Right lobe of liver (tissue), 4 donors: ENCODE measurements at regions not wholly inside any gene's neighbourhood (a gene's known extent, or its start where the extent isn't known, plus 50 kb on each side); places are given as distances from the start of the nearest gene placed in this dataset.

Experiments
- POLR2A ChIP-seq: fragments of 450-650 bp; IDR thresholded peaks from one replicate; pipeline ENCODE4 v1.6.1; 2017; ENCODE audit warnings: antibody characterized with exemption, mild to moderate bottlenecking
- TF ChIP-seq, protein P1 (sequence below), 4 donors: fragments of 200-600 bp in 3 of 4; fragments of 450-650 bp in 1 of 4; IDR thresholded peaks; one replicate each; pipeline versions ENCODE4 v1.5.1 to v1.8.0; 2016 to 2022; ENCODE audit warnings: antibody characterized with exemption in 4 of 4, mild to moderate bottlenecking in 2 of 4
- donor health status: DM: no; HTN: no; CAD: no.
- donor health status: DM: no; HTN: no; CAD: no.
- donor health status: DM: no; HTN: yes; CAD: no.

DNA sequence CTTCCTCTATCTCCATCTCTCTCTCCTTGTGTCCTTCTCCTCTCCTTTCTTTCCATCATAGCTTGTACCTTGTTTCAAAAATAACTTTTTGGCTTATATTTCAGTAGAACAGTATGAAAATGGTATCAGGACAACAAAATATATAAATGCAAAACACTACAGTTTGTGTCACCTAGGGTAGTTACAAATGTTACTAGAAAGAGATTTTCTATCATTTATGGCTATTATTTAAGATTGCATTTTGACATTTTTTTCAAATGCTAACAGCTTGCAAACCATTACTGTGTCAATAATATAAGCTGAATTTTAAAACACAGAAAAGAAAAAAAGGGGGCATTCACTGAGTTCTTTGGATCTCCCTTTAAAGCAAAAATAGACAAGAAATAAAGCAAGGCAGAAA, 392.3 kb upstream of the LRRC4C start:
- TF ChIP-seq, protein P1, sequence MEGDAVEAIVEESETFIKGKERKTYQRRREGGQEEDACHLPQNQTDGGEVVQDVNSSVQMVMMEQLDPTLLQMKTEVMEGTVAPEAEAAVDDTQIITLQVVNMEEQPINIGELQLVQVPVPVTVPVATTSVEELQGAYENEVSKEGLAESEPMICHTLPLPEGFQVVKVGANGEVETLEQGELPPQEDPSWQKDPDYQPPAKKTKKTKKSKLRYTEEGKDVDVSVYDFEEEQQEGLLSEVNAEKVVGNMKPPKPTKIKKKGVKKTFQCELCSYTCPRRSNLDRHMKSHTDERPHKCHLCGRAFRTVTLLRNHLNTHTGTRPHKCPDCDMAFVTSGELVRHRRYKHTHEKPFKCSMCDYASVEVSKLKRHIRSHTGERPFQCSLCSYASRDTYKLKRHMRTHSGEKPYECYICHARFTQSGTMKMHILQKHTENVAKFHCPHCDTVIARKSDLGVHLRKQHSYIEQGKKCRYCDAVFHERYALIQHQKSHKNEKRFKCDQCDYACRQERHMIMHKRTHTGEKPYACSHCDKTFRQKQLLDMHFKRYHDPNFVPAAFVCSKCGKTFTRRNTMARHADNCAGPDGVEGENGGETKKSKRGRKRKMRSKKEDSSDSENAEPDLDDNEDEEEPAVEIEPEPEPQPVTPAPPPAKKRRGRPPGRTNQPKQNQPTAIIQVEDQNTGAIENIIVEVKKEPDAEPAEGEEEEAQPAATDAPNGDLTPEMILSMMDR (IDR thresholded peaks at IDR 0.05), result no peak
- no peak for TF ChIP-seq POLR2A
